PFSK-1 (cell line): ENCODE measurements at regions not wholly inside any gene's neighbourhood (a gene's known extent, or its start where the extent isn't known, plus 50 kb on each side); places are given as distances from the start of the nearest gene placed in this dataset.

Experiments
- POLR2AphosphoS5 ChIP-seq: IDR thresholded peaks from 2 replicates; pipeline ENCODE4 v1.6.1; 2012; ENCODE audit warnings: low read depth, mild to moderate bottlenecking, control low read depth, low read length, moderate library complexity
- SIN3A ChIP-seq: IDR thresholded peaks from 2 replicates; pipeline ENCODE4 v1.6.1; 2012; ENCODE audit warnings: mild to moderate bottlenecking, low read length, moderate library complexity, borderline replicate concordance; ENCODE audit not compliant: insufficient read depth
- TAF1 ChIP-seq: IDR thresholded peaks from 2 replicates; pipeline ENCODE4 v1.6.1; 2012; ENCODE audit warnings: low read length, control low read depth, borderline replicate concordance; ENCODE audit not compliant: insufficient read depth
- TF ChIP-seq, protein P1 (sequence below), 2 experiments: IDR thresholded peaks; 2 replicates each; pipeline versions ENCODE4 v1.6.1 to v1.8.0; 2011 to 2012; ENCODE audit warnings: low read depth in 2 of 2, low read length in 2 of 2, control low read depth in 1 of 2, inconsistent platforms in 1 of 2, mild to moderate bottlenecking in 1 of 2, moderate library complexity in 1 of 2; ENCODE audit not compliant: insufficient read depth in 1 of 2

DNA sequence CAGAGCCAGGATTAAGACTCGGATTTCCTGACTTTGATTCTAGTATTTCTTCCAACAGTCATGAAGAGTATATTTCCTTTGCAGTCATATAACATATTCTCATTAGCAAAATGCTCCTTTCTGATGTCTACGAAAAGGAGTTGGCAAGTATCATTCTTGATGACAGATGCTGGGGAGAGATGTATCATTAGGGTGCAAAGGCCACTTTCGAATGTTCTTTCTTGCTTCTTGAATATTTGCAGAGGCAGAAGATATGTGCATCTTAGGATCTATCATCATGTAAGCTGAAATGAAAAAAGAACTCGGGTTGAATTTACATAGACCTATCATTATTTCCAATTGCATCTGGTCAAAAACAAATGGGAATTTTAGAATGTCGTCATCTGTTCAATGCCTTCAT, 294.4 kb downstream of the BAMBI start:
- TF ChIP-seq TAF1 = no peak
- TF ChIP-seq, protein P1, sequence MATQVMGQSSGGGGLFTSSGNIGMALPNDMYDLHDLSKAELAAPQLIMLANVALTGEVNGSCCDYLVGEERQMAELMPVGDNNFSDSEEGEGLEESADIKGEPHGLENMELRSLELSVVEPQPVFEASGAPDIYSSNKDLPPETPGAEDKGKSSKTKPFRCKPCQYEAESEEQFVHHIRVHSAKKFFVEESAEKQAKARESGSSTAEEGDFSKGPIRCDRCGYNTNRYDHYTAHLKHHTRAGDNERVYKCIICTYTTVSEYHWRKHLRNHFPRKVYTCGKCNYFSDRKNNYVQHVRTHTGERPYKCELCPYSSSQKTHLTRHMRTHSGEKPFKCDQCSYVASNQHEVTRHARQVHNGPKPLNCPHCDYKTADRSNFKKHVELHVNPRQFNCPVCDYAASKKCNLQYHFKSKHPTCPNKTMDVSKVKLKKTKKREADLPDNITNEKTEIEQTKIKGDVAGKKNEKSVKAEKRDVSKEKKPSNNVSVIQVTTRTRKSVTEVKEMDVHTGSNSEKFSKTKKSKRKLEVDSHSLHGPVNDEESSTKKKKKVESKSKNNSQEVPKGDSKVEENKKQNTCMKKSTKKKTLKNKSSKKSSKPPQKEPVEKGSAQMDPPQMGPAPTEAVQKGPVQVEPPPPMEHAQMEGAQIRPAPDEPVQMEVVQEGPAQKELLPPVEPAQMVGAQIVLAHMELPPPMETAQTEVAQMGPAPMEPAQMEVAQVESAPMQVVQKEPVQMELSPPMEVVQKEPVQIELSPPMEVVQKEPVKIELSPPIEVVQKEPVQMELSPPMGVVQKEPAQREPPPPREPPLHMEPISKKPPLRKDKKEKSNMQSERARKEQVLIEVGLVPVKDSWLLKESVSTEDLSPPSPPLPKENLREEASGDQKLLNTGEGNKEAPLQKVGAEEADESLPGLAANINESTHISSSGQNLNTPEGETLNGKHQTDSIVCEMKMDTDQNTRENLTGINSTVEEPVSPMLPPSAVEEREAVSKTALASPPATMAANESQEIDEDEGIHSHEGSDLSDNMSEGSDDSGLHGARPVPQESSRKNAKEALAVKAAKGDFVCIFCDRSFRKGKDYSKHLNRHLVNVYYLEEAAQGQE (IDR thresholded peaks at IDR 0.05; ENCODE audit: insufficient read depth in 1 of 2, low read depth in 2 of 2, low read length in 2 of 2) = no peak
- no peak for TF ChIP-seq POLR2AphosphoS5
- TF ChIP-seq SIN3A = no peak
